ENCODE measurements at regions not wholly inside any gene's neighbourhood (a gene's known extent, or its start where the extent isn't known, plus 50 kb on each side); places are given as distances from the start of the nearest gene placed in this dataset.

DNA sequence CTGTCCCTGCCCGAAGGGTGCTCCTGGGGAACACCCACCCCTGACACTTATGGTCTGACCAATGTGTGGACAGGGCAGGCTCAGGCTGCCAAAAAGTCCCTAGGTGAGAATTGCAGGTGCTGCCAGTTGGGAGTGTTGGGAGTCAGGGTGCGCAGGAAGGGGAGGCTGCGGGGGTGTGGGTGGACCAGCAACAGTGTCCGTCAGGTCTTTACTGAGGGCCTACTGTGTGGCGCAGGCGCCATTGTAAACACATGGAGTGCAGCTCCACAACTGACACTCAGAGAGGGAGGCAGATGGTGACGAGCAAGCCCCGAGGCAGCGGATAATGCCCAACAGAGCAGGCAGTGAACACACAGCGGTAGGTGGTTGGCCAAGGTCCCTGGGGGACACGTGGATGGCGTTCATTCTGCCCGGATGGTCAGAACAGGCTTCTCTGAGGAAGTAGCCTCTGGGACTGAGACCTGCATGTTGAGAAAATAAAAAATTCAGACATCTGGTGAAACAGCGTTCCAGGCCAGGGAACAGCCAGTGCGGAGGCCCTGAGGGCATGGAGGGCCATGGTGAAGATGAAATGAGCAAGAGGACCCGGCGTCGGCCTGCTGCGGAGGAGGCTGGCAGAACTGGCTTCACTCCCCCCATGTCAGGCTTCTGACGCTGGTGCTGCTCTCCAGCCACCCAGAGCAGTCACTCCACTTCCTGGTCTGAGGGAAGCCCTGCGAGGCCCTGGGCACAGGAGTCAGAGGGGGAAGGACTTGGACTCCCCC is 136.2 kb upstream of the ZBTB40 start:
- TF ChIP-seq, protein P1, sequence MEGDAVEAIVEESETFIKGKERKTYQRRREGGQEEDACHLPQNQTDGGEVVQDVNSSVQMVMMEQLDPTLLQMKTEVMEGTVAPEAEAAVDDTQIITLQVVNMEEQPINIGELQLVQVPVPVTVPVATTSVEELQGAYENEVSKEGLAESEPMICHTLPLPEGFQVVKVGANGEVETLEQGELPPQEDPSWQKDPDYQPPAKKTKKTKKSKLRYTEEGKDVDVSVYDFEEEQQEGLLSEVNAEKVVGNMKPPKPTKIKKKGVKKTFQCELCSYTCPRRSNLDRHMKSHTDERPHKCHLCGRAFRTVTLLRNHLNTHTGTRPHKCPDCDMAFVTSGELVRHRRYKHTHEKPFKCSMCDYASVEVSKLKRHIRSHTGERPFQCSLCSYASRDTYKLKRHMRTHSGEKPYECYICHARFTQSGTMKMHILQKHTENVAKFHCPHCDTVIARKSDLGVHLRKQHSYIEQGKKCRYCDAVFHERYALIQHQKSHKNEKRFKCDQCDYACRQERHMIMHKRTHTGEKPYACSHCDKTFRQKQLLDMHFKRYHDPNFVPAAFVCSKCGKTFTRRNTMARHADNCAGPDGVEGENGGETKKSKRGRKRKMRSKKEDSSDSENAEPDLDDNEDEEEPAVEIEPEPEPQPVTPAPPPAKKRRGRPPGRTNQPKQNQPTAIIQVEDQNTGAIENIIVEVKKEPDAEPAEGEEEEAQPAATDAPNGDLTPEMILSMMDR (IDR thresholded peaks at IDR 0.05): no peak
- TF ChIP-seq POLR2AphosphoS5 (IDR thresholded peaks at IDR 0.05) (no peak), EP300 (IDR thresholded peaks at IDR 0.05; ENCODE audit: low read depth) (no peak)
